Stomach (tissue), 4 donors: ENCODE measurements at regions not wholly inside any gene's neighbourhood (a gene's known extent, or its start where the extent isn't known, plus 50 kb on each side); places are given as distances from the start of the nearest gene placed in this dataset.

Experiments used
- EP300 ChIP-seq: sonication (generic); formaldehyde crosslinking; IDR thresholded peaks from one replicate; pipeline ENCODE4 v1.6.1; 2017; ENCODE audit warnings: antibody characterized with exemption
- POLR2A ChIP-seq, 4 donors: fragments of 450-650 bp; IDR thresholded peaks; one replicate each; pipeline ENCODE4 v1.6.1; 2016; ENCODE audit warnings: antibody characterized with exemption in 4 of 4, control low read depth in 2 of 4, mild to moderate bottlenecking in 1 of 4, moderate library complexity in 1 of 4
- POLR2AphosphoS5 ChIP-seq, 3 donors: sonication (generic); formaldehyde crosslinking; IDR thresholded peaks; one replicate each; pipeline ENCODE4 v1.6.1; 2016; ENCODE audit warnings: antibody characterized with exemption in 3 of 3
- TF ChIP-seq, protein P1 (sequence below), 7 experiments: fragments of 450-650 bp in 4 of 7; fragments of 200-600 bp in 3 of 7; sonication (generic) in 3 of 7; IDR thresholded peaks; one replicate each; pipeline ENCODE4 v1.5.1; 2016 to 2019; ENCODE audit warnings: antibody characterized with exemption in 7 of 7, control low read depth in 2 of 7, mild to moderate bottlenecking in 1 of 7

- no peak for TF ChIP-seq POLR2A (IDR thresholded peaks at IDR 0.05)
- TF ChIP-seq, protein P1, sequence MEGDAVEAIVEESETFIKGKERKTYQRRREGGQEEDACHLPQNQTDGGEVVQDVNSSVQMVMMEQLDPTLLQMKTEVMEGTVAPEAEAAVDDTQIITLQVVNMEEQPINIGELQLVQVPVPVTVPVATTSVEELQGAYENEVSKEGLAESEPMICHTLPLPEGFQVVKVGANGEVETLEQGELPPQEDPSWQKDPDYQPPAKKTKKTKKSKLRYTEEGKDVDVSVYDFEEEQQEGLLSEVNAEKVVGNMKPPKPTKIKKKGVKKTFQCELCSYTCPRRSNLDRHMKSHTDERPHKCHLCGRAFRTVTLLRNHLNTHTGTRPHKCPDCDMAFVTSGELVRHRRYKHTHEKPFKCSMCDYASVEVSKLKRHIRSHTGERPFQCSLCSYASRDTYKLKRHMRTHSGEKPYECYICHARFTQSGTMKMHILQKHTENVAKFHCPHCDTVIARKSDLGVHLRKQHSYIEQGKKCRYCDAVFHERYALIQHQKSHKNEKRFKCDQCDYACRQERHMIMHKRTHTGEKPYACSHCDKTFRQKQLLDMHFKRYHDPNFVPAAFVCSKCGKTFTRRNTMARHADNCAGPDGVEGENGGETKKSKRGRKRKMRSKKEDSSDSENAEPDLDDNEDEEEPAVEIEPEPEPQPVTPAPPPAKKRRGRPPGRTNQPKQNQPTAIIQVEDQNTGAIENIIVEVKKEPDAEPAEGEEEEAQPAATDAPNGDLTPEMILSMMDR (IDR thresholded peaks at IDR 0.05), result no peak
- TF ChIP-seq POLR2AphosphoS5 (IDR thresholded peaks at IDR 0.05), result no peak
- no peak for TF ChIP-seq EP300
These were observed 124.2 kb downstream of the SPP2 start for GRCh38 chr2:234174742-234175141.
